NCI-H2029 (cell line): ENCODE measurements at regions not wholly inside any gene's neighbourhood (a gene's known extent, or its start where the extent isn't known, plus 50 kb on each side); places are given as distances from the start of the nearest gene placed in this dataset.

Experiments used
- DNase-seq: peaks from one replicate; lab custom pipeline; 2025; lab: John Stamatoyannopoulos, UW

DNA sequence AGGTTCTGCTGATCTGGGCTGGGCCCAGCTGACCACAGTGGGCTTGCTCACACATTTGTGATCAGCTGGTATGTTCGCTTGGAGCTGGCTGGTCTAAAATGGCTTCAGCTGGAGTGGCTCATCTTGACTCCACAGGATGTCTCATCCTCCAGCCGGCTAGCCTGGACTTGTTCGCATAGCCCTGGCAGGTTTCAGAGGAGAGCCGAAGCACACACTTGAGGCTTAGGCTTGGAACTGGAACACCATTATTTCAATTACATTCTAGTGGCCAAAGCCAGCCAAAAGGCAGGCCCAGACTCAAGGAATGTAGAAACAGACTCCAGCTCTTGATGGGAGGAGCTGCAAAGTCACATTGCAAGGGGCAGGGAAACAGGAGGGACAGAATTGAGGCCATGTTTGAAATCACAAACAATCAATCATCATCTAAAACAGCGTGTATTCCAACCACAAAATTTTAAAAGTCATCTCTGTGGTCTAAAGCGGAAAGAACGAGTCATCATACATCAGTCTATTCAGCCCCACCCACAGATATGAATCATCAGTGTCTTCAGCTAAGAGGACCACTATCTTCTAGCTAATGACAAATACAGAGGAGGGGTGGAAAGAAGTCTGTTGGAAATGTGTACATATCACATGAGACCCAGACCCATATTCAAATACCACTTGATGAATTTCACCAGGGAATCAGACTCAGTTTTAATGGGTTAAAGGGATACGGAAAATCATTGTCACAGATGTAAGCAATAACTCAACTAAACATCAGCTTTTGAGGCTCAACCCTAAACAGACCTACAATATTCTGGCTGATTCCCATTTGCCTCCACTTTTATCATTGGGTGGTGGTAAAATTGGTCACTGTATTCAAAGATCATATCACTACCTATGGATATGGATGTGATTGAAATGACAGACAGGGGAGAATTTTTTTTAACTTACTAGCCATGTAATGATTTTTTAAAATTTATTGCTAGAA lies 139.0 kb upstream of the MKLN1 start:
- DNase-seq, result peak; percentile 6

DNA sequence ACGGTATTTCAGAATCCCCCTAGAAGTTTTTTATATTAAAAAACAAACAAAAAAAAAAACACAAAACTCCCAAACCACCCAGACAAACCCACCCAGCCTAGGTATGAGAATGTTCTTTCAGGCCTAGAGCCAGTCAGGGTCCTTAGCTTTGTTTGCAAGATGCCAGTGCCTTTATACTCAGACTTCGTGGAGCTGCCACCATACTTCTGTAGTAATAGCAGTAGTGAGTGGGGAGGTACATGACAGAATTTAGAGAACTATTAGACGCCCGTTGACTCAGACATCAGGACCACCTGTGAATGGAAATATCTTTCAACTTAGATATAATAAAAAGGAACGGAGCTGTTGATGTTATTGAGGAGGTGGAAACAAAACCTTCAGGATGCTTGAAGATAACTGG lies 138.2 kb upstream of the MKLN1 start:
- DNase-seq, result no peak

DNA sequence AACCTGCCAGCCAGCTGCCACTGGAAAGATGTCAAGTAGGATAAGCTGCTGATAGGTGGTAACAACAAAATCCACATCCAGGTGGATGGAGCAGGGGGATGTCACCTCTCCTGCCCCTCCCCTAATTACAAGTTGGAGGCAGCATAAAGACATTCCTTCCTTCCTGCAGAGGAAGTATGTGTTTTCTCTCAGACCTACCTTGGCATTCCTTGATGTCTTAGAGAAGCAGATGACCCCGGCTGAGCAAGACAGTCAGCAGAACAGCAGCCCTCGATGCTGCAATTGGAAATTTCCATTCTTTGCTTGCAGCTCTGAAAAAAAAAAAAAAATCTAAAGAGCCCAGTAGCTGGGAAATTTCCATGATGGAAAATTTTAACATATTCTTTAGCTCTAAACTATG lies 137.5 kb upstream of the MKLN1 start:
- DNase-seq, result no peak

DNA sequence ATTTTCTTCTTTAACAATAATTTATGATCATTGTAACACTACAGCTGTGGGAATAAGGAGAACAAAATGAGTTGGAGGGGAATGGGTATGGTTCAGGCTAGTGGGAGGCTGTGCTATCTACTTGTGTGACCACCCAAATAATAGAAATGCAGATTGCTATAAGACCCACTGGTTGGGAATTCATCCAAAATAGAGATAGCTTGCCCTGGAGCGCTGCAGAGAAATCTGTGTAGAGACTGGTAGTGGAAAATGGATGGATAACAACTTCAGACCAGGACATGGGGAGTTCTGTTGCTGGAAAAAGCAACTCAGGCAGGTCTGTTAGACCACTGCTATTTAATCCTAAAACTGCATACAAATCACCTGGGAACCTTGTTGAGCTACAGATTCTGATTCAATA lies 137.1 kb upstream of the MKLN1 start:
- DNase-seq, result no peak

DNA sequence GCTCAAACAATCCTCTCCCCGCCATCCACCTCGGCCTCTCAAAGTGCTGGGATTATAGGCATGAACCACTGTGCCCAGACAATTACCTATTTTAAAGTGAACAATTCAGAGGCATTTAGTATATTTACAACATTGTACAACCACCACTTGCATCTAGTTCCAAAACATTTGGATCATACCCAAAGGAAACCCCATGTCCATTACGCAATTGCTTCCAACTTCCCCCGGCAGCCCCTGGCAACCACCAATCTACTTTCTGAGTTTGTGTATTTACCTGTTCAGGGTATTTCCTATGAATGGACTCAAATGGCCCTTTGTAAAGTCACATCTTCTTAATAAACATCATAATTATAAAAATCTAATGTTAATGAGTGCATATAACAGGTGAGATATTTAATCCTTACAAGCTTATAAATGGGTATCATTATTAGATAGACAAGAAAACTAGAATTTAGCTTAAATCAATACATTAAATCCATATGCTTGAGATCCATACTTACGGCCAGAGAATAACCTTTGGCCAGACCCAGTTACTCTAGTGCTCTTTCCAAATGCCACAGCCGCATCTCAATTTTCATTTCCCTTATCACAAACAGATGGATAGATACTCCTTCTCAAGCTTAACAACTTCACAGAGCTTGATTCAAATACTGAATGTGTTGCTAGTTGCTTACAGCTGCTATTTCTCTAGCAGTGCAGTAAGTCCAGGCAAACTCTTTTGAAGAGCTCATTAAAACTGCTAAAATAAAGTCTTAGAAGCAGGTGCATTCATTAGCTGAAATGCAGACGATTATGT lies 133.4 kb upstream of the MKLN1 start:
- DNase-seq, result peak; percentile 19

DNA sequence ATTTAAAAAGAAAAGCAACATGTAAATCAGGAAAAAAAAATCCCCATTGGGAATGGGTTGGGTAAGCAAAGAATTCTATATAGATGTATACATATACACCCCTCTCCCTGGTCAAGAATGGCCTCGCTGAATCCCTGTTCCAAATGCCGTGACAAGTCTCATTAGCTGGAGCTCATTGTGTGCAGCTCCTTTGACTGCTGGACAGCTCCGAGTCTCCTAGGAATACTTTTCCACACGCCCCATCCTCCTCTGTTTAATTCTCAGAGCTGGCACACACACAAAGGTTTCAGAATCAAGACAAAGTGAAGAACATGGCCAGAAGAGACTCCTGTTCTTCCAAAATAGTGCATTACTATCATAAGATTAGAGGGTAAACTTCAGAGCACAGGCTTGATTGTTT lies 130.9 kb upstream of the MKLN1 start:
- DNase-seq, result no peak

DNA sequence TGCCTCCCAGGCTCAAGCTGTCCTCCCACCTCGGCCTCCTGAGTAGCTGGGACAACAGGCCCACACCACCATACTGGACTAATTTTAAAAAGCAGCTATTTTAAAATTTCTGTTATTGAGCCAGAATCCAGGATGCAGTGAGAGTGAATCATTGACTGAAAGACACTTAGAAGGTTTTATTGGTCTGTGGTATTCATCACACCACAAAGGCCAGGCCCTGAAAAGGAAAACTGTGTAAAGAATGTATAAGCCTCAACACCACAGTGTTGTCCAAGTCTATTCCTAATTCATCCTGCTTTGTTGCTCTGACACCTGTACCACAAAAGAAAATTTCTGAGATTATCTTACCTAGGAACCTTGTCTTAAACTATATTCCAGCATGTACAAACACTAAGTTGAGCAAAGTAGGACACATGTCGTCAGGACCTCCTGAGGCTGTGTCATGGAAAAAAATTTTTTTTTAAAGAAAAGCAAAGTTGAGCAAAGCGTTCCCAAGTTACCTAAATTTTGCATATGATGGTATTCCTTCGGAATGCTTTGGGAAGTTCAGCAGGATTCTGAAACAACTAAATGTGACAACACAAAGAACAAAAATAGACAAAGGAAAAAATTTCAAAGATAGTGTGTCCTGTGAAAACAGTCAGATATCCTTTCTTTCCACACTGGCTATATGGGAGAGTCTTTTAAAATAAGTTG lies 129.6 kb upstream of the MKLN1 start:
- no peak for DNase-seq

DNA sequence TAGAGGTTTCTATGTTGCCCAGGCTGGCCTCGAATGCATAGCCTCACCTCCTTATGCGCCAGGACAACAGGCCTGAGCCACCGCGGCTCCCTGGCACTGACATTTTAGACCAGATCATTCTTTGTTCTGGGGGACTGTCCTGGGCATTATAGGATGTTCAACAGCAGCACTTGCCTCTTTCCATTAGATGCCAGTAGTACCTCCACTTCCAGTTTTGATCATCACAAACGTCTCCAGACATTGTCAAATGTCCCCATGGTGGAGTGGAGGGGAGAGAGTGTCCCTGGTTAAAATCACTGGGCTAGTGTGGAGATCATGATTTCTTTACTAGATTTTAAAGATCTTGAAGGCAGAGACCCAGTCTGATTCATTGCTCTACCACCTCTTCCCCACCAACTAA lies 125.2 kb upstream of the MKLN1 start:
- DNase-seq, result no peak

DNA sequence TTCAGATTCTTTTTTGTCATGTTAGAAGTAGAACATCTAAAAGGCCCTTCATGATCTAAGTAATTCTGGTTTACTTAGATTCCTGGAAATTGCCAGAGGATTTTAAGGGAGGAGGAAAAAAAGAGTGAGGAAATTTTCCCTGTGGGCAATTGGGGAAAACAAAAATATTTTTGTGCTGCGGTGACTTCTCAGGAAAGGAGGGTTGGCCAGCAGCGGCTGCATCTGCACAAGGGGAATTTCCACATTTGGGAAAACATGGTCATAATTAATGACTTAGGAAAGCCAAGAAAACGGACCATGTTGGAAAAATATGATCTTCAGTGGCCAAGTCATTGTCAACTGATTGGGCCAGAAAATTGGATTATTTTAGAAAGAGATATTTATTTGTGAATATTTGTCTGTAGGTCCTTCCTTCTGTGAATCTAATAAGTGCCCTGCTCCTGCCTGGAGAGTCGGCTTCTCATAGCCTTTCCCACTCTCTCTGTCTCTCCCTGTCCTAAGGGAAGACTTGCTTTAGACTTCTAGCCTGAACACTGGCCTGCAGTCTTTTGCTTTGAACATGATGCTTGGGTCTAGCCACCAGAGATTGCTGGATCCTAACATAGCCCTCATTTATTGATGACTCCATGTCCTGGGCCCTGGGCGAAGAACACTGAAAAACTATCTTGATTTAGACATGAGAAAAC lies 124.2 kb upstream of the MKLN1 start:
- DNase-seq, result no peak

DNA sequence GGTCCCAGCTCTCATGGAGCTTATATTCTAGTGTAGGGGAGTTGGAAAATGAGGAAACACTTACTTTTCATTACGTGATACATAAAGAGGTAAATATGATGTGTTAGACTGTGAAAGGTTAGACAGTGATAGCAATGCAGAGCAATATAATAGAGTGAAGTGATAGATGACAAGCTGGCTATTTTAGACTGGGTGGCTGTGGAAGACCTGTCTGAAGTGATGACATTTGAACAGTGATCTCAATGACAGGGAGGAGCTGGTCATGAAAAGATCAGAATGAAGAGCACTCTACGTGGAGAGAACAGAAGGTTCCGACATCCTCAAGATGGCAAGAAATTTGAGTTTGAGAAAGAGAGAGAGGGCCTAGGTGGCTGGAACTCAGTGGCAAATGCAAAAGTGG lies 118.9 kb upstream of the MKLN1 start:
- DNase-seq, result no peak

DNA sequence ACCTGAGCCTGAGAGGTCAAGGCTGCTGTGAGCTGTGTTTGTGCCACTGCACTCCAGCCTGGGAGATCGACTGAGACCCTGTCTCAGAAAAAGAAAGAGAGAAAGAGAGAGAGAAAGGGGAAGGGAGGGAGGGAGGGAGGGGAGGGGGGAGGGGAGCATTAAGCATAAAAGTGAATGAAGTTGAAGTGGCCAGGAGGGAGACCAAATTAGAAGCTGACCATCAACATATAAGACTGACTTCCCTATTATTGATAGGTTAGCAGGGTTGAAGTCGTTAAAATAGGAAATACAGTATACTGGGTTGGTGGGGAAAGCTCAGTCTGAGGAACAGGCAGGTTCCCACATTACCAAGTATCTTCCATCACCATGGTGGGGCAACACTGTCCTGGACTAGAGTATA lies 117.1 kb upstream of the MKLN1 start:
- no peak for DNase-seq

DNA sequence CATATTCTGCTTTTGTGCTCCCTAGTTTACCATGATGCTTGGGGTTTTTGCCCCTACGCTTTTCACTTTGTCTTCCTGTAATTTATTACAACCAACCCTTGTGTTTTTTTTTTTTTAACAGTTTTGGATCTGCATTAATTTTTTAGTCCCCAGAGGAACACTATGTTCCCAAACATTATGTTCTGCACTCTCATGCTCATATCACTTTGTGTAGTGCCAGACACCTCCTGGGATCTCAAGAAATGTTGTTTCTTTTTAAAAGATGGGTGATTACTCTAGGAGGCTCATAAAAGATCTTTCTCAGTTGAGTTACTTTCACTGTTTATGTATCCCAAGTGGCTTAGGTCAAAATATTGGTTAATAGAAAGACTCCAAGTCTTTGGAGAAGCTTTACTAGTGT lies 116.2 kb upstream of the MKLN1 start:
- no peak for DNase-seq

DNA sequence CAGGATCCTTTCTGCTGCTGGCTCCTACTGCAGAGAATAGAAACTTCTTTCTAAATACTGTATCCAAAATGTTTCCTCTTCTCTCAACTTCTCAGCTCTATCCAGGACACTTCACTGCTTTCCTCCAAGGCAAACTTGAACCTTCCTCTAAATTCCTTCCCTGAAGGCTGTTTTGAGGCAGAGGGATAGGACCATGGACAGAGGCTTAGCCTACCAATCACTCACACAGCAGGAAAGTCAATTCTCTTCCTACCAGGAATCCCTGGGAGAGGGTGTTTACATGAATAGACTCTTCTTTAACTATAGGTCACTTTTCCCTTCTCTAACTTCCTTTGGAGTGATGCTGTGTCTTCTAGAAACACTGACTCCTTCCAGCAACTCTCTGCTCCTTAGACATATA lies 115.6 kb upstream of the MKLN1 start:
- no peak for DNase-seq

DNA sequence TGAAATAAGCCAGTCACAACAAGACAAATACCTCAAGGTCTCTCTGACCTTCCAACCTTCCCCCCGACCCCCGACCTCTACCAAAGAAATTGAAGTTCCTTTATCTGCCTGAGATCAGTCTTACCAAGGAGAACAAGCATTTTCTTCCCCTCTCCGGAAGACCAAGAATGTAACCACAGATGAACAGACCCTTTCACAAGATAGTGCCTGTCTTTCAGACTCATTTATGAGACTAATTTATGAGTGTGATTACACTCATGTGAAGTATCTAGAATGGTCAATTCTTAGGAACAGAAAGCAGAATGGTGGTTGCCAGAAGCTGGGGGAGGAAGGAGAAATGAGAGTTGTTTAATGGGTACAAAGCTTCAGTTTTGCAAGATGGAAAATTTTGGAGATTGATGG lies 108.9 kb upstream of the MKLN1 start:
- no peak for DNase-seq

DNA sequence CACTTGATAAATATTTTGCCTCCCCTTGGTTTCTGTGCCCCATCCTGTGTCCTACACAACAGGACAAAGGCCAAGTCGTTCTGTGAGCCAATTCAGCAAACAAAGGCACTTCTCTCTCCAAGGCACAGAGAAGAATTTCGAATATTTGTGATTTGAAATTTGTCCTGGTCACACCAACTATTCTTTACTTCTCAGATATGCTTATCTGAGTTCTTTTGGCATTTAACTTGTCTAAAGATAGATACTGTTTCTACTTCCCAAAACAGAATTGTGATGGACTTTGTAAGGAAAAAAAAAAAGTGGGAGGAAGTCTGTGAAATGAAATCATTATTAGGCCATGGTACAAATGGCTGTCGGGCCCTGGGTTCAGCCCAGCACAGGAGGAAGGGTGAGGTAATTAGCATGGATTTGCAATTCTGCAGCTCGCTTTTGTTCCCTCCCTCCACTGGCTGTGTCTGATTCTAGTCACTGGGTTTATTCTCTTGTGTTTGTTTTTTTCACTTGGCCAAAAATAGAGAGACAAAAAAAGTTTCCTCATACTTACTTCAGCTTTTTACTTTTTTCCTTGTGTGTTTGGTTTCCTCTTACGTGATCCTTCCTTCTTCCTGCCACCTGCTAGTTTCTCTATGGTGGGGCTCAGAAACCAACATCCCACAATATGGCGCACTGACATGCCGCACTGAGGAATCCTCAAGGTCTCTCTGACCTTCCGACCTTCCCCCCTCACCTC lies 108.2 kb upstream of the MKLN1 start:
- DNase-seq, result no peak

DNA sequence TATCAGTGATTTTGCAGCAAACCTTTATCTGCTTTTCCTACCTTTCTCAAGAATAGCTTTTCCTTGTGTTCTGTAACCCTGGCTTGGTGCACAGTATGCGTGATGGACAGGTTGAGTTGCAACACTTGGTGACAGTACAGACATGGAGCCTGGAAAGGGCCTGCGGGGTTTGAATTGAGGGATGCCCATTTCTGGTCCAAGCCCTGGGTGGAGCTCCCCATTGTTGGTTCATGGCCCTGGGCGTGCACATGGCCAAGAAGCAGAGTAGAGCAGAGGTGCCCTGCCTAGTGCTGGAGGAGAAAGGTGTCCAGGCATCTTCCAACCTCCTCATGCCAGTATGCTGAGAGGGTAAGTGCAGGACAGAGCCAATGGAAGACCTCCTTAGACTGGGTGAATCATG lies 106.6 kb upstream of the MKLN1 start:
- no peak for DNase-seq

DNA sequence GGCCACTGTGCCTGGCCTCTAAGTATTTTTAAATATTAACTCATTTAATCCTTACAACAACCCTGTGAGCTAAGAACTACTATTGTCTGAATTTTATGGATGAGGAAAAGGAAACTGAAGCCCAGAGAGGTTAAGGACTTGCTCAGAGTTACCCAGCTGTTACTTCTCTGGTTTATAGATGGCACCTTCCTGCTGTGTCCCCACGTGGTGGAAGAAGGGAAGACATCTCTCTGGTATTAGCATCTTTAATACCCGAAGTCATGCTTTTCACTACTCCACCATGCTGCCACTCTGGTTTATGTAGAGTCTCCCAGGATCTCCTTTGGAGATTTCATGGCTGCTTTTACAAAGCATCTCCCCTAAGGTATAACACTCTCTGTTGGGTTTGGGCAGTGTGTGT lies 105.5 kb upstream of the MKLN1 start:
- DNase-seq, result no peak

DNA sequence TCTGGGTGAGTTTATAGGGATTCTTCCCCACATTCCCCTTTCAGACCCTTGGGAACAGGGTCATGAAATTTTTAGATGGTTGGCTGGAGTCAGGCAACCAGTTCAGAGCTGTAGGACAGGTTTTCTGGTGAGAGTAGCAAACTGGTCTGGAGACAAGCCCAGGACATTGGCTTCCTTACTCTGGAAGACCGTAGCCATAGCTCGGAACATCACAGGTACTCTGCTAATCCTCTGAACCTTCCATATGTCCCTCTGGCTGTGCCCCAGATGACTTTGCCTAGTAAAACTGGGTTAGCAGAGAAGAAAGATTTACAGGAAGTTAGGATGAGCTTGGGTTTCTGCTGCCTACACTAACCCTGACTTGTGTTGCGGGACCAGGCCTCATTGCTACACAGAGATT lies 104.5 kb upstream of the MKLN1 start:
- no peak for DNase-seq

DNA sequence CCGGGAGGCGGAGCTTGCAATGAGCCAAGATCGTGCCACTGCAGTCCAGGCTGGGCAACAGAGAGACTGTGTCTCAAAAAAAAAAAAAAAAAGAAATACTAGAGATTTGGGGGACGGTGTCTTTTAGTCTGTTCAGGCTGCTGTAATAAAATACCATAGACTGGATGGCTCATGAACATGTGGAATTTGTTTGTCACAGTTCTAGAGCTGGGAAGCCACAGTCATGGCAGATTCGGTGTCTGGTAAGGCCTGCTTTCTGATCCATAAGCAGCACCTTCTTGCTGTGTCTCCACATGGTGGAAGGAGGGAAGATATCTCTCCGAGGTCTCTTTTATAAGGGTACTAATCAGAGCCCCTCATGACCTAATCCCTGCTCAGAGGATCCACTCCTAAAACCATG lies 102.7 kb upstream of the MKLN1 start:
- no peak for DNase-seq

DNA sequence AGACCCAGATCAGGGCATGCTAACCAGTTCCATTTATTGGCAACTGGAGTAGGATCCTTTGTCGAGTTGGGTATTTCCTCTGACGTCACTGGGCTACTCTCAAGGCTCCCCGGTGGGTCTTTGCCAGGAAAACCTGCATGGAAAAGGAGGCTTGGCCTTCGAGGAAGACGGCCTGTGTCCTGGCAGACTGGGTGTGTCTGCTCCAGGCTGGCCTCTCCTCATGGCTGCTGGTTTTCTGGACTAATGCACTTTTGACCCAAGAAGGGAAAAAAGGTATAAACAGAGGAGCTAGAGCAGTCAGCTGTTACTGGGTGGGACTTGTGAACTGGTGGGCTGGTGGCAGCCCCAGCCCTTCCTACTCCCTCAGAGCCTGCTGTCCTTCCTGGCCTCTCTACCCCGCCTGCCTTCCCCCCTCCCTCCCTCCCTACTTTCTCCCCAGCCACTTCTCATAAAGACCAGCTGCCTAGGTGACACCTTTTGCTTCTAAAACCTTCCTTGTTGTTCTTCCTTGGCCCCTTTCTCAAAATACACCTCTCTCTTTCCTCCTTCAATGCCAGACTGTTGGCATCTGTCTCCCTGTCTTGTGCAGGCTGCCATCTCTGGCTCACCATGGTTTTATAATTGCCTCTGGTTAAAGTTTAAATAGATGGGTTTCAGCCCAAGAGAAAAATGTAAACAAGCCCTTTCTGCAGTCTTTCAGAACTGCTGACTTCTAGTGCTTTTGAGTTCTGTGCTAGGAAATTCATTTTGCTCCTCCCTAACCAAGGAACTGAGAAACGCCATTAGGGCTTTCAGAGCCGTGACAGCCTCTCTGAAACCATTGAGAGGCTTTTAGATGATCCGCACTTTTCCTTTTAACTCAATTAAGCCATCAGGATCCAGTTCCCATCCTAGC lies 101.8 kb upstream of the MKLN1 start:
- peak; percentile 14 for DNase-seq
